HG02973 (cell line): ENCODE measurements at regions not wholly inside any gene's neighbourhood (a gene's known extent, or its start where the extent isn't known, plus 50 kb on each side); places are given as distances from the start of the nearest gene placed in this dataset.
"Not testable (repeated sequence)": the region's sequence is repeated elsewhere in the genome, so short reads cannot be mapped to it uniquely, and the experiment has no call there.

Source experiments
- ATAC-seq: cut with Tn5 transposase; IDR thresholded peaks from one replicate; pipeline ENCODE4 v1.9.1; 2021; ENCODE audit warnings: moderate library complexity; ENCODE audit not compliant: unreplicated experiment

DNA sequence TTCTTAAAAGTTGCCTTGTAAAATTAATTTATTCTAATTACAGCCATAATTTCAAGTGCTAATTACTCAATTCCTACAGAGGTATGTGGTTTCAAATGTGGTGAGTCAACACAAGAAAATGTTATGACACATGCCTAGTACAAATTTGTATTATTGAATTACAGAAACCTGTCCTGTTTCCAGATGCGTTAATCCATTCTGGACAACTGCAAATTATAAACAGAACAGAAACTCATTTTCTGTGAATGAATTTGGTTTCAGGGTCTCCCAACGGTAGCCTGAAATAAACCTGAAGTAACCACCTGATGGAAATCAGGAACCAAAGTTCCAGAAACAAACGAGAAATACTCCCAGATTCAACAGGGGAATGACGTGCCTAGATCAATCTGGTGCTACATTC is 328.6 kb upstream of the F9 start:
- no peak for ATAC-seq

DNA sequence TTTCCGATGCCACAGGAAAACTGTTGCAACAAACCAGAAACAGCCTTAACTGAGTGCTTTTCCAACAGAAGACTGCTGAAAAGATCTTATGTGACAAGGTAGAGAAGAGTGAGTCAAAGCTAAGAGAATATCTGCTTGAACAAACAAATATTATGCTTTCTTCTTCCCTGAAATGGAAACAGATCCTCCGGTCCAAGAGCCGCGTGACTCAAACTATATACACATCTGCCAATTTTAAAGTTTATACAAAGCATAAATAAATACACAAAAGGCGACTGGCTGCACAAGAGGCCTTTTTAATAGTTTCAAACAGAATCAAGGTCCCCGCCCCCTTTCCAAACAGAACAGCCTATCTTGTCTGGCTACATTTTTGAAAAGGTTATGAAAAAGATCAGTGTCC is 329.7 kb upstream of the F9 start:
- no peak for ATAC-seq

DNA sequence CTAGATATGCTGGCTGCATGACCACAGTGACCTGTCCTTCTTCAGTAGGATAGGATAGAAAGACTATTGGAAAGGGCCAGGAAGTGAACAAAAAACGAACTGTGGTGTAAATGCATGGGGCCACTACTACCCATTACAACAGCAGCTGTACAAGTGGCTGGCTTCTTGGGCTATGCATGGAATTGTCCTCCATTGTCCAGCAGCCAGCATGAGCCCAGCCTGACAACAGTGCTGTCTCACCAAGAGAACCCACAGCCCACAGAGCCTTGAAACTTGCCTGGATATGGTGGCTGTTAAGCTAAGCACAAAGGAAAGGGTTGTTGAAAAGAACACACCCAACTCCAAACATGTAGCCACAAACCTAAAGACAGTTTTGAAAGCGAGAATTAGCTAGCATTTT is 330.2 kb upstream of the F9 start:
- ATAC-seq: no peak

DNA sequence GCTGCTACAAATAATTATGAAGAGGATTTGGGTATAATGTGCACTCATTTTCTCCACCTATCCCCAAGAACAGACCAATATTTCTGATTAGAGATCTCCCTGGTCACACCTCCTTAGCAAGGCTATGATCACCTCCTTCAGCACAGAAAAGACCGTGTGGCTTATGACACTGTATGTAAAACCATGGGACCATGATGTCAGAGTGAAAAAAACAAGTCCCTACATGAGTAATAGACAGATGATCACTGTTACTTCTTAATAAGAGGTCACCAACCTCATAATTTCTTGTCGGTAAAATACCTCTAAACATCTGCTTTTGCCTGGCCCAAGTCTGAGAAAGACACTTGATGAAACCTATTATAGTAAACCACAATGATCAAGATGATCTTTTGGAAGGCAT is 330.6 kb upstream of the F9 start:
- ATAC-seq: no peak

DNA sequence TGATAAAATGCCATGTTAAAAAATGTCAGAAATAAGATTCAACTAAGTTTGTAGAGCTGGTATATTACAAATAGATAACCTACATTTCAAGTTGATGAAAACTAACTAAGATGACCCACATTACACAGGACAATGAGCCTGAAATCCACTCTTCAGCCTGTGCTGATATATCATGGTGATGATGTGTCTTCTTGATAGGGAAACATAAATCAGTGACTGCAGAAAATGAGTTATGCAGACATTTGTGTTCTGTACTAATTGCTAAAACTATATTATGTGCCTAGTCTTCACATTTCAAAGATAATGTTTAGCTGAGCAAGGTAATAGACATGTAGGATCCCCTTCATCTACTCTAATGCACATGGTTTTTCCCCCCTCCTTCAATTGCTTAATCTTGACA is 331.6 kb upstream of the F9 start:
- no peak for ATAC-seq

DNA sequence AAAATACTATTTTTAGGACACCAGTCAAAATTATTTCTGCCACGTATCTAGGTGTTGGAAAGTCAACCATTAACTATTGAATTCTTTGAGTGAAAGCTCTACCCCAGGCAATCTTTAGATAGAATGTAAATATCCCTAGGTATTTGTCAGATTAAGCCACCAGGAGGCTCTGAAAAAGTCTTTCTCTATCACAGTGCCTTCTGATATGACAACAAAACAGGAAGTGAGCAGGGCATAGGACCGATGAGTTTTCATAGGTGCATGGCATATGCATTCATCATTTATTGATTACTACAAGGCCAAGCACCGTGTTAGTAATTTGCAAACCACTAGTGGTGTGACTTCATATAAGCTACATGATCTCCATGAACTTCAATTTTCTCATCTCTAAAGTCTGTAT is 333.6 kb upstream of the F9 start:
- no peak for ATAC-seq

DNA sequence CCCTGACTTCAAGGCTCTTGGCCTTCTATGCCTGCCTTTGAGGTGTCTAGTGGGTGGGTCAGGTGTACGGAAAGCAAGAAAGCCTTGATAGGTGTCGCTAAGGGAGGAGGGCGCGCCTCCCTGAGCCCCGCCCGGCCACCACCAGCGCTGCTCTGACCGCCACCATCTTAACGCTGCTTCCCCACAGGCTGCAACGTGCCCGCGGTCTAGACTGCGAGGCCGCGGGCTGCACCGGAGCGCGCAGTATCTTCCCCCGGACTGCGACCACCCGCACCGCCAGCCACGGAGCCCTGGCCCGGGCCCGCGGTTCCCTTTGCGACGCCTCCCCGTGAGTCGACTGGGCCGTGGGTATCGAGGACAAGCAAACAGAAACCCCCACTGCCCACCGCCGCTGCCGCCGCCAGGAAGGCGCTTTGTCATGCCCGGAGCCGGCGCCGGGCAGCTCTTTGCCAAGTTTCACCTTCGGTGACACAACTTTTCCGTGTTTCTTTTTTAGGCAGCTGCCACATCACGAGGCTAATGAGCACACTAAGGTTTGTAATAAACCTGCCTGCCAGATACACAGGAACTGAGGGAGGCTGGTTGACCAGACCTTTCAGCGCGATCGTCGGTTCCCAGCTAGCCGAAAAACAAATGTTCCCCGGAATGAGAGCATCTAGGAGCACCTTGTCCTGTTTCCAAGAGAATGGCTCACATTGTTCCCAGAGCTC is 335.8 kb upstream of the F9 start:
- ATAC-seq: no peak

DNA sequence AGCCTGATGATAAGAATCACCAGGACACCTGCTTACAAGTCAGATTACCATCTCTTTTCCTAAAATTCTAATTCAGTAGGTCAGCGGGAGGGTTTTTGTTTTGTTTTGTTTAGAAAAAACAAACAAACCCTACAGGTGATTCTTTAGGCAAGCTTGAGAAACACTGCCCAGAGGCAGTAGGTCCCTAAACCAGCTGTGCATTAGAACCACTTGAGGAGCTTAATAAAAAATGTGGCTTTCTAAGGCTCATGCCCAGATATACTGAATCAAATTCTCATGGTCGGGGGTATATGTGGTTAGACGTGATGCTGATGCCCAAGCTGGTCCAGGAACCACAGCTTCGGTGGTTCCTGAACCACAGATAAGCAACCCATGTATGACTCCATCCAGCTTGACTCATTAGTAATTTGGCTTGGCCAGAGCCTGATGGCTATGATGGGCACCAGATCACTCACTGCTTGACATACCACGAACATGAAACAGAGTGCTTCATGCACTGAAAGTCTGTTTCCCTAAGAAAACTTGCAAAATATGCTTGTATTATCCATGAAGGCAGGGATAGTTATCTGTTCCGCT is 338.1 kb upstream of the F9 start:
- ATAC-seq: no peak

DNA sequence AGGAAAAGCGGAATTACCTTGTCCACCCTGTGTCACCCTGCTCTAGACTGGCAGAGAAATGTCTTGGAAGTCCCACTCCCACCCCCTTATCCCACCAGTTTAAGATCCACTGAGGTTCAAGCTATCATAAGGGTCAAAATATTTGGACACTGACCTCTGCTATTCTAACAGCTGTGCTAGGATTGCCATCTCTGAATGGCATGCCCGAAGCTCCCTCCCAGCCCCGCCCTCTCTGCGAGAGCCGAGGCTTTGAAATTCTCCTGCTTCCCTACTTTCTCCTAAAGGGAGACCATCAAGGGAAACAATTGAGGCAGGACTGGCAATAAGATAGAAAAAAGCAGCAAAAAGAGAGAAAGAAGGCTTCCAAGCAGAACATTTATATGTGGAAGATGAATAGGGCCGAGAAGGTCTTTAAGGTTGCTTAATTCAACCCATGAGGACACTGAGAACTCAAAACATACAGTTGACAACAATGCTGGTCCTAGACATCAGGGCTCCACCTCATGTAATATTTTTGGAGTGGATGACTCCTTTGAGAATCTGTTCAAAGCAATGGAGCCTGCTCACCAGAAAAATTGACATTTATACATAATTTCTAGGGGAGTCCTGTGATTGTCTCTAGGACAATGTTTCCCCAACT is 338.7 kb upstream of the F9 start:
- no peak for ATAC-seq

DNA sequence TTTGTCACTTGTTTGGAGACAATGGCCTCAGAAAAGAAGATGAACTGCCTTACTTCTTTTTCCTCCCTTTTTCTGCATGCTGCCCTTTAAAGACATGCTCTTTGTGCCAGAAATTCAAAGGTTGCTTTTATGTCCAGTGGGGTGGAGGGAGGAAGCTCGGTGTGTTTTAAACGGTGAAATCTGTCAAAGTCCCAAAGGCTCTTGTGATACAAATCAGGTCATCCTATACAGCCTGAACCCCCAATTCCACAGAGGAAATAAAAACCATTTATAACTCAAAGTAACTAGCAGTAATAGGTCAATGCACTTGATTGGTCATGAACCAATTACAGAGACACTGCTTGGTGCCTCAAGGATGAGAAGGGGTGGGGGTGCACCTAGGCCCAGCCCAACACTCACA is 339.3 kb upstream of the F9 start:
- ATAC-seq: no peak

DNA sequence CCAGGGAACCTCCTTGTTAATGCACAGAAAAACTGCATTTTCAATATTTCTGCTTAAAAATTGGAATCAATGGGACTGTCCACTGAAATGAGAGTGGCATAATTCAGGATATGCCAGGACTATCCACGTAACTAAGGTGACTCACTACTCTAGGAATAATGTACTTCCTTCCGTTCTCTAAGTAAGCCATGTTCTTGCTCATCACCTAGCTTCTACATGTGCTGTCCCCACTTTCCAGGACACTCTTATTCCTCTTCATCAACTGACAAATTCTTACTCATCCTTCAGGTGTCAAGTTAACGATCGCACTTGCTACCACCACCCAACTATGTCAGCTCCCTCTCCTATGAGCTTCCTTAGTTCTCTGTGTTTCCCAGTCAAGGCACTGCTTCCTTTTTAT is 342.8 kb upstream of the F9 start:
- no peak for ATAC-seq

DNA sequence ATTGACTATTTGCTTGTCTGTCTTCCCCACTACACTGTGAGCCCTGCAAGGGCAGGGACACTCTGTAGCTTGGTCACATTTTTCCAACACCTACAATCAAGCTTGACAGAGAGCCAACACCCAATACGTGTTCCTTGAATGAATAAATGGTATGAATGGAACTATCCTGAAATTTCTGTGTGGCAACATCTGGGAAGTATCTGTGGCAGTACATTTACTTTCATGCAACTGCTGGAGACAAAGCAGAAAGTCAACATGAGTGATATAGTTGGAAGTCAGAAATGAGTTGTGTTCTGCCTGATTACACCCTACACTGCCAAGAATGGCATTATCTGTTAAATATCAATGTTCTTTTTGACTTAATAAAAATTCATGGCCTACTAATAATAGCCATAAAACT is 343.5 kb upstream of the F9 start:
- ATAC-seq: no peak

DNA sequence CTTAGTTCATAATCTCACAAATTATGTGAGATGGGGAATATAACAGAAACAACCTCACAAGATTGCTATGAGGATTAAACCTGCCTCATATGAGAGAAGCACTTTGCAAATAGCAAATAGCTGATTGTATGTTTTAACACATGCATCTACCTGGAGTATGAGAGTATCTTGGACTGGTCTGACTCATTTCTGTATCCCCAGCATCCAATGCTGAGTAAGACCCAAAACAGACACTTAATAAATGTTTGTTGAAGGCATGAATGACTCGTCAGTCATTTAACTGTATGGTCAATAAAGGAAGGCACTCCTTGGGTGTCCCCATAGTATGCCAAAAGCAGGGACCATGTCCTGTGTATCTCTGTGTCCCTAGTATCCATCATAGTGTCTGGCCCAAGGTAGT is 350.9 kb upstream of the F9 start:
- ATAC-seq: no peak

DNA sequence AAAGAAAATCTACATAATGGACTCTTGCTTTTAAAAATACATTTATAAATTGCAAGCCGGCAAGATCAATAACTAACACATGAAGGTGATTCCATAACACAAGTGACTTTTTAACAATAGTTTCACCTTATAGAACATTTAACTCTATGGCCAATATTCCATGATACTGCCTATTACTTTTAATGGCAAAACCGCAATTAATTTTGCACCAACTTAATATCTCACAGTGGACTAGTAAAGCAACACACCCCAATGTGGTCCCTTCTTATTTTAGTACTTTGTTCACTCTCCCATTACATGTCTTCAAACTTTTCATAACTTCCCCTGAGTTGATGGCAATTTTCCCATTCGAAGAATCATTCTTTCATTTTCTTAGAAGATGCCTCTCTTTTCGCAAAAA is 351.6 kb upstream of the F9 start:
- no peak for ATAC-seq

DNA sequence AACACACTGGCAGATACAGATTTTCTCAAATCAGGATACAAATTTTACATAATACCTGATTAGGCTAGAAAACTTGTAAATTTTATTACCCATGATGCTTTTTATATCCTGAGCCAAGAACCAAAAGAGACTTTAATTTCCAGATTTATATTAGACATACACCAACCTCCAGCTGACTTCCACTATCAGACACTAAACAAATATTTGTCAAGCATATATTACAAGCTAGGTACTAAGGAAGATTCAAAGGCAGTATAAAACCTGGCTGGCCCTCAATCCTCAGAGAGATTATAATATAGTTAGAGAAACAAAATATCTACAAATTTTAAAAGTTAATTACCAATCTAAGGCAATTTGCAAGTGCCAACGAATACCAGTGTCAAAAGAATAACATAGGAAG is 357.8 kb upstream of the F9 start:
- ATAC-seq: no peak

DNA sequence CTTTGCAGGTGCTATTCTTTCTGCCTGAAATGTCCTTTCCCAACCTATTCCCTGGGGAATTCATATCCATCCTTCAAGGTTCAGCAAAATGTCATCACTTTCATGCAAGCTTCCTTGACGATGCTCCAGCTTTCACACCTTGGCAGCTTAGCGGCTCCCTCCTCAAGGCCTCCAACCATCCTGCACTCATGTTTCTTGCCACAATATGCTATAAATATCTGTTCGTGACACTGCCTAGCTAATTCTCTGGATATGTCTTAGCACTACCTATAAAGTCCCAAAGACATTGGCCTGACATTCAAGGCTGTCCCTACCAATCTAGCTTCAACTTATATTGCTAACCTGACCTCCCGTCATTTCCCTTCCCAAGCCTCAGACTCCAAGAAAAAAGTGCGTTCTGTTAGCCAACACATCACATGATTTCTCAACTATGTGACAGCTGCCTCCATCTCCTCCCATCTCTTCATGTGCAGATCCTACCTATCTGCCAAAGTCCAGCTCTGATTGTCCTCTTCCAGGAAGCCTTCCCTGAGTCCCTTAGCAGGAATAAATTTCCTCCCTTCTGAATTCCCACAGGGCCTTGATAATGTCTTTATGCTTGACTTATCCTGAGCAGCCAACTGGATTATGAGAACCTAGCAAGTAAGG is 359.9 kb upstream of the F9 start:
- no peak for ATAC-seq

DNA sequence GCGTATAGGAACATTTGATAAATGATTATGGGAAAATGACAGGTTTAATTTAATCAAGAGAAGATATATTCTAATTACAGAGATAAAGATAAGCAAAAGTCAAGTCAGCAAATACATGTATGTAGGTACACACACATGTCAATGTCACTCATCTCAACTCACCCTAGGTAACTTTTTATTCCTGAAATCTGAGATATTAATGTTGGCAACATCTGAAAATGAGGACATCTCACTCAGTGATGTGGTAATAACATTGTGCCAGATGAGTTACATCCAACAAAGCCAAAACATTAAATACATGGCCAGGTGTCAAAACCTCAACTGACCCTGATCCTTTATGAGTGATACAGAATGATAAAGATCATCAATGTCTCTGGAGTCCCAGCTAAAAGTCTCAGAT is 363.3 kb upstream of the F9 start:
- no peak for ATAC-seq

DNA sequence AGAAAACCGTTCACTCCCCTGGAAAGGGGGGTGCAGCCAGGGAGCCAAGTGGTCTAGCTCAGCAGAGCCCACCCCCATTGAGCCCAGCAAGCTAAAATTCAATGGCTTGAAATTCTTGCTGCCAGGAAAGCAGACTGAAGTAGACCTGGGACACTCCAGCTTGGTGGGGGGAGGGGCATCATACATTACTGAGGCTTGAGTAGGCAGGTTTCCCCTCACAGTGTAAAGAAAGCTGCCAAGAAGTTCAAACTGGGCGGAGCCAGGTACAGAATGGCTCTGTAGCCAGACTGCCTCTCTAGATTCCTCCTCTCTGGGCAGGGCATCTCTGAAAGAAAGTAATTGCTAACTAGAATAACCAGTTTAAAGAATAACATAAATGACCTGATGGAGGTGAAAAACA is 372.3 kb upstream of the F9 start:
- ATAC-seq: no peak

DNA sequence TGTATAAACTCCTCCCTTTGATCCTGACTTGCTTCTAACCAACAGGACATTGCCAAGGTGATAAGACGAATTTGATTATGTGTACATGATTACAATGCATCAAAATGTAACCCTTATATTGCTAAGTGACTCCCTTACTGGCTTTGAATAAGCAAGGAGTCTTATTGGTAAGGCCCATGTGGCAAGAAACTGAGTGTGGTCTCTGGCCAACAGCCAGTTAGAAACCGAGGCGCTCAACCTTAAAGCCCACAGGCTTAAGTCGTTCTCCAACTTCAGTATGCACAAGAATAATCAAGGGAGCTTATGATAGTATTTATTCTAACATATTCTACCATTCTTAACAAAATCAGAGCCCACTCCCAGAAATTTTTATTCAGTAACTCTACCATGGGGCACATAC is 374.2 kb upstream of the F9 start:
- no peak for ATAC-seq

DNA sequence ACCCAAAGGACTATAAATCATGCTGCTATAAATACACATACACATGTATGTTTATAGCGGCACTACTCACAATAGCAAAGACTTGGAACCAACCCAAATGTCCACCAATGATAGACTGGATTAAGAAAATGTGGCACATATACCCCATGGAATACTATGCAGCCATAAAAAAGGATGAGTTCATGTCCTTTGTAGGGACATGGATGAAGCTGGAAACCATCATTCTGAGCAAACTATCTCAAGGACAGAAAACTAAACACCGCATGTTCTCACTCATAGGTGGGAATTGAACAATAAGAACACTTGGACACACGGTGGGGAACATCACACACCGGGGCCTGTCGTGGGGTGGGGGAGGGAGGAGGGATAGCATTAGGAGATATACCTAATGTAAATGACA is 383.9 kb upstream of the F9 start:
- not testable (repeated sequence) for ATAC-seq

DNA sequence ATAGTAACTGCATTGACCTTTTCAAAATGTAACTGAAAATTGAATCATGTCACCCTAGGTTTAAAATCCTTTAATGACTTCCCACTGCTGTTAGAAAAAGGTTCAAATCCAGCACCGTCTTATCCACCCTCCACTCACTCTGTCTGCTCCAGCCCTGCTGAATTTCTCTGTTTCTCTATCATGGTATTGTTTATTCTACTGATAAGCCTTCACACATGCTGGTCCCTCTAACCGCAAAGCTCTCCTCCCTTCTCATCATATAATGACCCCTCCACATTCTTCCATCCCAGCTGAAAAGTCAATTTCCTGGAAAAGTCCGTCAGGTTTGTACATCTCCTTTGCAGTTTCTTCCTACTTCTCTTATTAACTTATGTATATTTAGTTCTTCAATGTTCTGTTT is 389.2 kb upstream of the F9 start:
- no peak for ATAC-seq

DNA sequence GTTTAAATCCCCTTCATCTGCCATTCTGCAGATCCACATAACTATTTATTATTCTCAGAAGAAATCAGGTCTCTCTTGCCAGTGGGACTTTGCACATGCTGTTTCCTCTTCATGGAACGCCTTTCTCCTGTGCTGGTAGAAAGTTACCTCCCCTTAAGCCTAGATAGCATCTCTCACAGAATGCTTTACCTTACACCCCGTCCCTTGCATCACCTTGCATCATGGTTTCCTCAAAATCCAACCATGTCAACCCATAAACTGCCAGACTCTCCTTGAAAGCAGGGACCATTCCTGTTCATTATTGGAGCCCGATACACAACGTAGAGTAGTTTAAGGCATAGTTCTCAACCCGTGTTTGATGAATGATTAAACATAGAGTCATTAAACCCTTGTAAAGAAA is 396.2 kb upstream of the F9 start:
- no peak for ATAC-seq
